Liver (tissue), 8 donors: ENCODE measurements at regions not wholly inside any gene's neighbourhood (a gene's known extent, or its start where the extent isn't known, plus 50 kb on each side); places are given as distances from the start of the nearest gene placed in this dataset.

Experiments used
- DNase-seq: peaks from one replicate; pipeline ENCODE4 v3.0.0-alpha.2; 2017; ENCODE audit warnings: low spot score
- H3K27ac ChIP-seq, 2 donors: one replicate each; pipeline ENCODE4 v1.7.0; 2013; ENCODE audit warnings: inconsistent platforms in 2 of 2, low read length in 2 of 2, control low read depth in 1 of 2, low read depth in 1 of 2, mild to moderate bottlenecking in 1 of 2
- H3K27me3 ChIP-seq, 4 donors: one replicate each; pipeline versions ENCODE4 v1.6.1 to v1.7.0; 2013; ENCODE audit warnings: low read length in 3 of 4, inconsistent platforms in 1 of 4, mild to moderate bottlenecking in 1 of 4, moderate library complexity in 1 of 4; ENCODE audit not compliant: control insufficient read depth in 4 of 4, insufficient read depth in 4 of 4
- H3K36me3 ChIP-seq, 4 donors: one replicate each; pipeline versions ENCODE4 v1.6.1 to v1.7.0; 2013; ENCODE audit warnings: low read length in 3 of 4, mild to moderate bottlenecking in 3 of 4, low read depth in 1 of 4, moderate library complexity in 1 of 4; ENCODE audit not compliant: control insufficient read depth in 4 of 4, insufficient read depth in 3 of 4
- H3K4me1 ChIP-seq, 4 donors: one replicate each; pipeline versions ENCODE4 v1.6.1 to v1.7.0; 2013; ENCODE audit warnings: low read length in 3 of 4, mild to moderate bottlenecking in 3 of 4, moderate library complexity in 1 of 4; ENCODE audit not compliant: control insufficient read depth in 4 of 4, insufficient read depth in 4 of 4
- H3K4me3 ChIP-seq, 3 donors: one replicate each; pipeline versions ENCODE4 v1.6.1 to v1.7.0; 2013; ENCODE audit warnings: low read length in 3 of 3, control low read depth in 1 of 3, low read depth in 1 of 3, mild to moderate bottlenecking in 1 of 3
- H3K9ac ChIP-seq, 2 donors: one replicate each; pipeline ENCODE4 v1.7.0; 2013; ENCODE audit warnings: low read length in 2 of 2, mild to moderate bottlenecking in 2 of 2, moderate library complexity in 2 of 2, control low read depth in 1 of 2, low read depth in 1 of 2
- H3K9me3 ChIP-seq, 4 donors: one replicate each; pipeline versions ENCODE4 v1.6.1 to v1.7.0; 2013; ENCODE audit warnings: low read length in 3 of 4; ENCODE audit not compliant: control insufficient read depth in 4 of 4
- EGR1 ChIP-seq, 2 donors: IDR thresholded peaks; 2 replicates each; pipeline ENCODE4 v1.6.1; 2016 to 2018; ENCODE audit warnings: antibody characterized with exemption in 2 of 2, low read depth in 2 of 2
- FOXA2 ChIP-seq: IDR thresholded peaks from 2 replicates; pipeline ENCODE4 v1.6.1; 2016; ENCODE audit warnings: antibody characterized with exemption
- HNF4A ChIP-seq, 2 donors: conservative IDR thresholded peaks; 2 replicates each; pipeline ENCODE4 v1.6.1; 2016; ENCODE audit warnings: antibody characterized with exemption in 2 of 2, mild to moderate bottlenecking in 2 of 2
- JUND ChIP-seq, 2 donors: IDR thresholded peaks; 2 replicates each; pipeline ENCODE4 v1.6.1; 2016; ENCODE audit warnings: antibody characterized with exemption in 2 of 2
- NR2F2 ChIP-seq: IDR thresholded peaks from 2 replicates; pipeline ENCODE4 v1.6.1; 2016; ENCODE audit warnings: antibody characterized with exemption
- RAD21 ChIP-seq, 2 donors: IDR thresholded peaks; 2 replicates each; pipeline ENCODE4 v1.6.1; 2016; ENCODE audit warnings: antibody characterized with exemption in 2 of 2, mild to moderate bottlenecking in 2 of 2
- REST ChIP-seq: IDR thresholded peaks from 2 replicates; pipeline ENCODE4 v1.6.1; 2016; ENCODE audit warnings: antibody characterized with exemption, mild to moderate bottlenecking
- RXRA ChIP-seq, 2 donors: IDR thresholded peaks; 2 replicates each; pipeline ENCODE4 v1.6.1; 2017 to 2018; ENCODE audit warnings: antibody characterized with exemption in 2 of 2, mild to moderate bottlenecking in 1 of 2
- SP1 ChIP-seq: IDR thresholded peaks from 2 replicates; pipeline ENCODE4 v1.6.1; 2018; ENCODE audit warnings: antibody characterized with exemption, mild to moderate bottlenecking
- TAF1 ChIP-seq: conservative IDR thresholded peaks from 2 replicates; pipeline ENCODE4 v1.6.1; 2016; ENCODE audit warnings: antibody characterized with exemption, mild to moderate bottlenecking
- YY1 ChIP-seq: IDR thresholded peaks from 2 replicates; pipeline ENCODE4 v1.6.1; 2016; ENCODE audit warnings: antibody characterized with exemption, mild to moderate bottlenecking
- ZBTB33 ChIP-seq: IDR thresholded peaks from 2 replicates; pipeline ENCODE4 v1.6.1; 2016; ENCODE audit warnings: antibody characterized with exemption
- WGBS: extraction: QIAGEN DNeasy Blood & Tissue Kit; methylation state at CpG from one replicate; pipeline ENCODE4 v1.1.7; 2013; 5-methylcytosine and 5-hydroxymethylcytosine counted together
- TF ChIP-seq, protein P1 (sequence below): IDR thresholded peaks from 2 replicates; pipeline ENCODE4 v1.6.1; 2016; ENCODE audit warnings: antibody characterized with exemption
- TF ChIP-seq, protein P2 (sequence below): fragments of 150-350 bp; IDR thresholded peaks from 2 replicates; pipeline ENCODE4 v1.5.1; 2017; ENCODE audit warnings: improper control_type of control experiment, low read depth, low read length; ENCODE audit not compliant: missing input control
- donor health status: healthy.
- donor health status: healthy.
- donor health status: healthy.
- donor health status: healthy.
- donor health status: healthy.

GRCh38 chr4:181520790-181521189 lies 722.4 kb upstream of the TENM3 start:
- H3K9me3 ChIP-seq, result no peaks in the 10 kb centered on the region
- TF ChIP-seq FOXA2 (no peak), JUND (IDR thresholded peaks at IDR 0.05) (no peak), YY1 (no peak), REST (no peak), EGR1 (IDR thresholded peaks at IDR 0.05; ENCODE audit: low read depth in 2 of 2) (no peak), RAD21 (IDR thresholded peaks at IDR 0.05) (no peak), RXRA (IDR thresholded peaks at IDR 0.05) (no peak)
- TF ChIP-seq, protein P1, sequence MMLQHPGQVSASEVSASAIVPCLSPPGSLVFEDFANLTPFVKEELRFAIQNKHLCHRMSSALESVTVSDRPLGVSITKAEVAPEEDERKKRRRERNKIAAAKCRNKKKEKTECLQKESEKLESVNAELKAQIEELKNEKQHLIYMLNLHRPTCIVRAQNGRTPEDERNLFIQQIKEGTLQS, result no peak
- no peaks in the 10 kb centered on the region for H3K36me3 ChIP-seq
- 82% methylated on average over 4 of the region's 4 CpGs for WGBS
- no peak overlapping the region for H3K4me3 ChIP-seq
- no peak for DNase-seq
- no peak overlapping the region for H3K9ac ChIP-seq
- H3K27me3 ChIP-seq, result peaks cover 0 to 6% (median 0%) of the 10 kb centered on the region in 4 donors
- no peak overlapping the region for H3K27ac ChIP-seq
- H3K4me1 ChIP-seq, result no peaks in the 10 kb centered on the region

GRCh38 chr4:181523973-181524372 lies 719.2 kb upstream of the TENM3 start:
- peaks cover 0 to 6% (median 0%) of the 10 kb centered on the region in 4 donors for H3K27me3 ChIP-seq
- DNase-seq, result no peak
- 54% methylated on average over 8 of the region's 8 CpGs for WGBS
- no peaks in the 10 kb centered on the region for H3K9me3 ChIP-seq
- TF ChIP-seq, protein P2, sequence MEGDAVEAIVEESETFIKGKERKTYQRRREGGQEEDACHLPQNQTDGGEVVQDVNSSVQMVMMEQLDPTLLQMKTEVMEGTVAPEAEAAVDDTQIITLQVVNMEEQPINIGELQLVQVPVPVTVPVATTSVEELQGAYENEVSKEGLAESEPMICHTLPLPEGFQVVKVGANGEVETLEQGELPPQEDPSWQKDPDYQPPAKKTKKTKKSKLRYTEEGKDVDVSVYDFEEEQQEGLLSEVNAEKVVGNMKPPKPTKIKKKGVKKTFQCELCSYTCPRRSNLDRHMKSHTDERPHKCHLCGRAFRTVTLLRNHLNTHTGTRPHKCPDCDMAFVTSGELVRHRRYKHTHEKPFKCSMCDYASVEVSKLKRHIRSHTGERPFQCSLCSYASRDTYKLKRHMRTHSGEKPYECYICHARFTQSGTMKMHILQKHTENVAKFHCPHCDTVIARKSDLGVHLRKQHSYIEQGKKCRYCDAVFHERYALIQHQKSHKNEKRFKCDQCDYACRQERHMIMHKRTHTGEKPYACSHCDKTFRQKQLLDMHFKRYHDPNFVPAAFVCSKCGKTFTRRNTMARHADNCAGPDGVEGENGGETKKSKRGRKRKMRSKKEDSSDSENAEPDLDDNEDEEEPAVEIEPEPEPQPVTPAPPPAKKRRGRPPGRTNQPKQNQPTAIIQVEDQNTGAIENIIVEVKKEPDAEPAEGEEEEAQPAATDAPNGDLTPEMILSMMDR, result no peak
- no peak for TF ChIP-seq FOXA2
- no peak for TF ChIP-seq TAF1
- TF ChIP-seq ZBTB33, result no peak
- TF ChIP-seq NR2F2, result no peak
- TF ChIP-seq SP1, result no peak
- TF ChIP-seq HNF4A (conservative IDR thresholded peaks at IDR 0.05), result no peak
- TF ChIP-seq RXRA (IDR thresholded peaks at IDR 0.05), result no peak
- no peak for TF ChIP-seq RAD21 (IDR thresholded peaks at IDR 0.05)
- TF ChIP-seq YY1, result no peak
- no peak overlapping the region for H3K27ac ChIP-seq
- no peak overlapping the region for H3K4me3 ChIP-seq
- H3K4me1 ChIP-seq, result no peaks in the 10 kb centered on the region
- no peaks in the 10 kb centered on the region for H3K36me3 ChIP-seq
- H3K9ac ChIP-seq, result no peak overlapping the region
